Ovary (tissue), 3 donors: ENCODE measurements at regions not wholly inside any gene's neighbourhood (a gene's known extent, or its start where the extent isn't known, plus 50 kb on each side); places are given as distances from the start of the nearest gene placed in this dataset.

Experiments
- CTCF ChIP-seq, 3 donors: fragments of 450-650 bp in 2 of 3; fragments of 200-600 bp in 1 of 3; IDR thresholded peaks; one replicate each; pipeline versions ENCODE4 v1.5.1 to v1.8.0; 2016 to 2022; ENCODE audit warnings: antibody characterized with exemption in 3 of 3, mild to moderate bottlenecking in 1 of 3
- EP300 ChIP-seq: sonication (generic); formaldehyde crosslinking; IDR thresholded peaks from one replicate; pipeline ENCODE4 v1.6.1; 2017; ENCODE audit warnings: antibody characterized with exemption
- POLR2A ChIP-seq: fragments of 450-650 bp; IDR thresholded peaks from one replicate; pipeline ENCODE4 v1.6.1; 2017; ENCODE audit warnings: antibody characterized with exemption, mild to moderate bottlenecking, moderate library complexity
- donor health status: DM: no; HTN: no; CAD: no.

DNA sequence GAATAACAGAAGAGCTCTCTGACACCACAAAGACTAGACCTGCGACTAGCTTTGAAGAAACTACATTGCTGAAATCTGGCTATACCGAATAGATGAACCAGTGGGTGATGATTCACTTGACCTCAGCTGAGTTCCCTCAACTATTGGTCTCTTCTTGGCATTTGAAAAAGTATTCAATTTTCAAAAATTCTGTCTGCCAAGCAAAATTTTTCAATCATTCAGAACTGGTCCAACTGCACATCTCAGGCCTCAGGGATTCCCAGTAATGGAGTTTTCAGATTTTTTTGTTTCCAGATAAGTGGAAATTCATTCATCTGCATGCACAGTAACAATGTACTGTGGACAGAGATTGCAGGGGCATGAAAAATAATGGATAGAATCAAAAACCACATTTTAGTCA is 121.4 kb upstream of the NAA20 start:
- TF ChIP-seq CTCF (IDR thresholded peaks at IDR 0.05), result no peak
- TF ChIP-seq POLR2A, result no peak
- no peak for TF ChIP-seq EP300
